MCF 10A (cell line): ENCODE measurements at regions not wholly inside any gene's neighbourhood (a gene's known extent, or its start where the extent isn't known, plus 50 kb on each side); places are given as distances from the start of the nearest gene placed in this dataset.

Source experiments
- BruUV-seq: library from RNA; stranded (reverse); fragments of 400-500 nt; replicated peaks from 2 replicates; lab custom pipeline; 2021; lab: Mats Ljungman, UMichigan
- CTCF ChIA-PET: fragments of 300-600 bp; sonication (Branson Sonifier 250); formaldehyde crosslinking; extraction: SDS; loops from one replicate; lab custom pipeline; 2021; ENCODE audit warnings: antibody characterized with exemption, inconsistent platforms; lab: Yijun Ruan, JAX
- POLR2A ChIA-PET: fragments of 300-600, 350-650 bp; sonication (Branson Sonifier 250); formaldehyde crosslinking; extraction: SDS; loops from one replicate; lab custom pipeline; 2020; ENCODE audit warnings: antibody characterized with exemption, inconsistent platforms; lab: Yijun Ruan, JAX
- DNase-seq: peaks from one replicate; pipeline ENCODE4 v3.0.0-alpha.2; 2018; ENCODE audit not compliant: unreplicated experiment
- H3K27ac Mint-ChIP-seq: one replicate; pipeline ENCODE4 v1.8.0; 2022; ENCODE audit warnings: mild to moderate bottlenecking, low read depth, mixed read lengths; ENCODE audit not compliant: unreplicated experiment
- H3K27me3 Mint-ChIP-seq: one replicate; pipeline ENCODE4 v1.8.0; 2022; ENCODE audit warnings: mixed read lengths; ENCODE audit not compliant: insufficient read depth, unreplicated experiment
- H3K36me3 Mint-ChIP-seq: one replicate; pipeline ENCODE4 v1.8.0; 2022; ENCODE audit warnings: mild to moderate bottlenecking, moderate library complexity, mixed read lengths; ENCODE audit not compliant: insufficient read depth, unreplicated experiment
- H3K4me1 Mint-ChIP-seq: one replicate; pipeline ENCODE4 v1.8.0; 2022; ENCODE audit warnings: mixed read lengths; ENCODE audit not compliant: insufficient read depth, unreplicated experiment
- H3K4me3 Mint-ChIP-seq: one replicate; pipeline ENCODE4 v1.8.0; 2022; ENCODE audit warnings: mild to moderate bottlenecking, moderate library complexity, mixed read lengths; ENCODE audit not compliant: unreplicated experiment
- H3K9me3 Mint-ChIP-seq: one replicate; pipeline ENCODE4 v1.8.0; 2022; ENCODE audit warnings: mixed read lengths; ENCODE audit not compliant: unreplicated experiment
- CTCF ChIP-seq: fragments of 200-600 bp; IDR thresholded peaks from one replicate; pipeline ENCODE4 v1.8.0; 2022; ENCODE audit warnings: antibody characterized with exemption, mild to moderate bottlenecking; ENCODE audit not compliant: unreplicated experiment
- intact Hi-C: fragments of 100-400 bp; cut with micrococcal nuclease; formaldehyde crosslinking; loops from 2 replicates; pipeline ENCODE4 v1.14.1; 2022

GRCh38 chr20:59422872-59423544, 122.6 kb downstream of the EDN3 start:
- ChIA-PET CTCF (interaction anchor here (0.7 to 1.3 kb wide), 3 partner anchors 32 to 410 kb away, joined by 3 read pairs; no protein-coding TSS in a partner anchor), POLR2A (no interaction called here)
- Mint-ChIP-seq H3K27me3 (peaks cover 58% of the 10 kb centered on the region), H3K36me3 (no peaks in the 10 kb centered on the region), H3K4me1 (no peaks in the 10 kb centered on the region), H3K27ac (no peak overlapping the region), H3K9me3 (peaks cover 2% of the 10 kb centered on the region), H3K4me3 (no peak overlapping the region)
- no peak for TF ChIP-seq CTCF
- intact Hi-C loops, result no loop called here
- no peak for DNase-seq
- BruUV-seq, result no TSS peak

- H3K27me3 Mint-ChIP-seq, result peaks cover 57% of the 10 kb centered on the region
- H3K4me1 Mint-ChIP-seq, result no peaks in the 10 kb centered on the region
- ChIA-PET CTCF (interaction anchor here (0.8 kb wide), 1 partner anchor 100 kb away, joined by 3 read pairs; no protein-coding TSS in a partner anchor), POLR2A (no interaction called here)
- no peak overlapping the region for H3K27ac Mint-ChIP-seq
- H3K9me3 Mint-ChIP-seq, result peaks cover 7% of the 10 kb centered on the region
- no peaks in the 10 kb centered on the region for H3K36me3 Mint-ChIP-seq
- intact Hi-C loops, result no loop called here
- TF ChIP-seq CTCF, result no peak
- H3K4me3 Mint-ChIP-seq, result no peak overlapping the region
- DNase-seq, result no peak
- BruUV-seq, result no TSS peak
Observed at GRCh38 chr20:59424976-59425375, 124.6 kb downstream of the EDN3 start.

GRCh38 chr20:59425572-59425971, 125.2 kb downstream of the EDN3 start:
- POLR2A ChIA-PET, result no interaction called here
- H3K9me3 Mint-ChIP-seq, result peaks cover 7% of the 10 kb centered on the region
- BruUV-seq, result no TSS peak
- no peaks in the 10 kb centered on the region for H3K36me3 Mint-ChIP-seq
- no peak for DNase-seq
- no peak overlapping the region for H3K4me3 Mint-ChIP-seq
- CTCF ChIA-PET, result interaction anchor here (0.6 to 1.9 kb wide), 6 partner anchors 11 to 561 kb away, joined by 3 to 5 read pairs (median 3); no protein-coding TSS in a partner anchor
- intact Hi-C loops, result no loop called here
- peaks cover 51% of the 10 kb centered on the region for H3K27me3 Mint-ChIP-seq
- no peak for TF ChIP-seq CTCF
- no peak overlapping the region for H3K27ac Mint-ChIP-seq
- H3K4me1 Mint-ChIP-seq, result no peaks in the 10 kb centered on the region

- ChIA-PET POLR2A (no interaction called here), CTCF (interaction anchor here (1.5 kb wide), 1 partner anchor 10 kb away, joined by 3 read pairs; no protein-coding TSS in a partner anchor)
- H3K4me3 Mint-ChIP-seq, result no peak overlapping the region
- H3K27me3 Mint-ChIP-seq, result peaks cover 53% of the 10 kb centered on the region
- BruUV-seq, result no TSS peak
- no peak overlapping the region for H3K27ac Mint-ChIP-seq
- peaks cover 7% of the 10 kb centered on the region for H3K9me3 Mint-ChIP-seq
- intact Hi-C loops, result no loop called here
- DNase-seq, result no peak
- no peaks in the 10 kb centered on the region for H3K4me1 Mint-ChIP-seq
- no peaks in the 10 kb centered on the region for H3K36me3 Mint-ChIP-seq
- no peak for TF ChIP-seq CTCF
Observed at GRCh38 chr20:59428006-59428405, 127.6 kb downstream of the EDN3 start.
